T1000 (cell line): ENCODE measurements at regions not wholly inside any gene's neighbourhood (a gene's known extent, or its start where the extent isn't known, plus 50 kb on each side); places are given as distances from the start of the nearest gene placed in this dataset.

ENCODE experiments used
- DNase-seq: peaks from one replicate; lab custom pipeline; 2025; ENCODE audit warnings: mixed read lengths; lab: John Stamatoyannopoulos, UW

- DNase-seq, result no peak
These were observed 53.4 kb downstream of the PTCHD4 start for GRCh38 chr6:48057601-48058000.

GRCh38 chr6:48048451-48049146 is 62.4 kb downstream of the PTCHD4 start:
- no peak for DNase-seq

GRCh38 chr6:48041894-48042293 is 69.1 kb downstream of the PTCHD4 start:
- no peak for DNase-seq

- no peak for DNase-seq
These were observed 73.1 kb downstream of the PTCHD4 start for GRCh38 chr6:48037946-48038345.

GRCh38 chr6:48036316-48036715 is 74.7 kb downstream of the PTCHD4 start:
- DNase-seq, result no peak

- no peak for DNase-seq
These were observed 78.8 kb downstream of the PTCHD4 start for GRCh38 chr6:48032151-48032550.

GRCh38 chr6:48031711-48032110 is 79.3 kb downstream of the PTCHD4 start:
- no peak for DNase-seq

GRCh38 chr6:48027704-48028435 is 83.1 kb downstream of the PTCHD4 start:
- no peak for DNase-seq

GRCh38 chr6:48024956-48025355 is 86.0 kb downstream of the PTCHD4 start:
- DNase-seq, result no peak

- no peak for DNase-seq
These were observed 89.1 kb downstream of the PTCHD4 start for GRCh38 chr6:48021904-48022303.

- no peak for DNase-seq
These were observed 94.8 kb downstream of the PTCHD4 start for GRCh38 chr6:48016020-48016755.

- DNase-seq, result no peak
These were observed 118.2 kb downstream of the PTCHD4 start for GRCh38 chr6:47992809-47993208.

- DNase-seq, result no peak
These were observed 127.5 kb downstream of the PTCHD4 start for GRCh38 chr6:47983491-47983890.

GRCh38 chr6:47977314-47977713 is 133.7 kb downstream of the PTCHD4 start:
- no peak for DNase-seq

GRCh38 chr6:47974106-47974505 is 136.9 kb downstream of the PTCHD4 start:
- no peak for DNase-seq

- DNase-seq, result no peak
These were observed 140.2 kb downstream of the PTCHD4 start for GRCh38 chr6:47970826-47971225.

- DNase-seq, result peak; percentile 3
These were observed 143.2 kb downstream of the PTCHD4 start for GRCh38 chr6:47967843-47968242.

GRCh38 chr6:47964969-47965368 is 146.0 kb downstream of the PTCHD4 start:
- no peak for DNase-seq

GRCh38 chr6:47952640-47953039 is 158.4 kb downstream of the PTCHD4 start:
- no peak for DNase-seq

GRCh38 chr6:47944846-47945245 is 163.0 kb downstream of the OPN5 start:
- DNase-seq, result no peak

- DNase-seq, result no peak
These were observed 156.6 kb downstream of the OPN5 start for GRCh38 chr6:47938405-47938804.

- DNase-seq, result no peak
These were observed 155.0 kb downstream of the OPN5 start for GRCh38 chr6:47936820-47937219.

GRCh38 chr6:47934023-47934422 is 152.2 kb downstream of the OPN5 start:
- no peak for DNase-seq
